DOHH2 (cell line): ENCODE measurements at regions not wholly inside any gene's neighbourhood (a gene's known extent, or its start where the extent isn't known, plus 50 kb on each side); places are given as distances from the start of the nearest gene placed in this dataset.
"Not testable (repeated sequence)": the region's sequence is repeated elsewhere in the genome, so short reads cannot be mapped to it uniquely, and the experiment has no call there.

ENCODE experiments used
- H3F3A ChIP-seq: fragments of 200-600 bp; sonication (generic), shearing (Covaris generic); 2 replicates; pipeline ENCODE4 v1.6.0; 2016; ENCODE audit warnings: antibody characterized with exemption, mild to moderate bottlenecking; ENCODE audit not compliant: control insufficient read depth, insufficient read depth
- H3K27ac ChIP-seq: fragments of 200-600 bp; sonication (generic); 2 replicates; pipeline ENCODE4 v1.5.1; 2014; ENCODE audit warnings: low read depth, mild to moderate bottlenecking, low read length, moderate library complexity
- H3K27me3 ChIP-seq: fragments of 200-600 bp; sonication (generic); 2 replicates; pipeline ENCODE4 v1.6.1; 2014; ENCODE audit warnings: mild to moderate bottlenecking, low read length, mixed read lengths; ENCODE audit not compliant: control insufficient read depth
- H3K36me3 ChIP-seq: fragments of 200-600 bp; sonication (generic); 2 replicates; pipeline ENCODE4 v1.6.1; 2014; ENCODE audit warnings: mild to moderate bottlenecking, low read length, moderate library complexity, mixed read lengths; ENCODE audit not compliant: control insufficient read depth
- H3K4me1 ChIP-seq: fragments of 200-600 bp; sonication (generic); 2 replicates; pipeline ENCODE4 v1.6.1; 2014; ENCODE audit warnings: mild to moderate bottlenecking, low read length, mixed read lengths; ENCODE audit not compliant: control insufficient read depth
- H3K4me2 ChIP-seq: fragments of 200-600 bp; sonication (generic); 2 replicates; pipeline ENCODE4 v1.6.0; 2014; ENCODE audit warnings: mild to moderate bottlenecking, low read length, moderate library complexity
- H3K4me3 ChIP-seq: fragments of 200-600 bp; sonication (generic); 2 replicates; pipeline ENCODE4 v1.5.1; 2014; ENCODE audit warnings: mild to moderate bottlenecking, low read length, mixed read lengths
- H3K79me2 ChIP-seq: fragments of 200-600 bp; sonication (generic); 2 replicates; pipeline ENCODE4 v1.6.1; 2014; ENCODE audit warnings: mild to moderate bottlenecking, low read length, mixed read lengths; ENCODE audit not compliant: control insufficient read depth
- H3K9me2 ChIP-seq: fragments of 200-600 bp; sonication (generic); replicated peaks from 2 replicates; pipeline ENCODE4 v1.6.1; 2014; ENCODE audit warnings: mild to moderate bottlenecking, low read length, mixed read lengths; ENCODE audit not compliant: control insufficient read depth
- H3K9me3 ChIP-seq: fragments of 200-600 bp; sonication (generic); 2 replicates; pipeline ENCODE4 v1.6.1; 2014; ENCODE audit warnings: antibody characterized with exemption, low read length, mixed read lengths; ENCODE audit not compliant: control insufficient read depth, insufficient read depth
- H4K20me1 ChIP-seq: fragments of 200-600 bp; sonication (generic); 2 replicates; pipeline ENCODE4 v1.6.0; 2014; ENCODE audit warnings: low read depth, mild to moderate bottlenecking, antibody characterized with exemption, low read length, moderate library complexity; ENCODE audit not compliant: control insufficient read depth, insufficient read depth
- CTCF ChIP-seq: fragments of 200-600 bp; sonication (generic); IDR thresholded peaks from one replicate; pipeline ENCODE4 v1.5.1; 2014; ENCODE audit warnings: antibody characterized with exemption, mild to moderate bottlenecking, low read depth, low read length; ENCODE audit not compliant: poor library complexity, severe bottlenecking
- EZH2phosphoT487 ChIP-seq: fragments of 200-600 bp; sonication (generic); IDR thresholded peaks from 2 replicates; pipeline ENCODE4 v1.6.1; 2017; ENCODE audit warnings: borderline replicate concordance, mild to moderate bottlenecking, antibody characterized with exemption, low read length, moderate library complexity, mixed read lengths

GRCh38 chr11:38115381-38115780 lies 1517.3 kb upstream of the RAG2 start:
- H4K20me1 ChIP-seq, H3F3A ChIP-seq, H3K4me1 ChIP-seq, H3K9me3 ChIP-seq, H3K79me2 ChIP-seq, H3K36me3 ChIP-seq, H3K27ac ChIP-seq, H3K4me3 ChIP-seq, H3K9me2 ChIP-seq, H3K27me3 ChIP-seq, H3K4me2 ChIP-seq: not testable (repeated sequence)

GRCh38 chr11:38100836-38101462 lies 1502.9 kb upstream of the RAG2 start:
- no peaks in the 10 kb centered on the region for H3K9me3 ChIP-seq
- no peaks in the 10 kb centered on the region for H3K9me2 ChIP-seq
- no peaks in the 10 kb centered on the region for H3K36me3 ChIP-seq
- no peak overlapping the region for H3K4me3 ChIP-seq
- H3F3A ChIP-seq = no peaks in the 10 kb centered on the region
- H3K79me2 ChIP-seq = no peaks in the 10 kb centered on the region
- no peak overlapping the region for H3K27ac ChIP-seq
- H3K27me3 ChIP-seq = no peaks in the 10 kb centered on the region
- no peaks in the 10 kb centered on the region for H3K4me1 ChIP-seq
- TF ChIP-seq EZH2phosphoT487 (no peak), CTCF (no peak)
- no peak overlapping the region for H3K4me2 ChIP-seq
- H4K20me1 ChIP-seq = no peaks in the 10 kb centered on the region

GRCh38 chr11:38095268-38095667 lies 1497.2 kb upstream of the RAG2 start:
- Histone ChIP-seq H3K4me1 (no peaks in the 10 kb centered on the region), H4K20me1 (no peaks in the 10 kb centered on the region), H3K4me2 (no peak overlapping the region), H3K79me2 (no peaks in the 10 kb centered on the region), H3K9me2 (no peaks in the 10 kb centered on the region), H3K9me3 (no peaks in the 10 kb centered on the region), H3K4me3 (no peak overlapping the region), H3K27me3 (no peaks in the 10 kb centered on the region), H3F3A (no peaks in the 10 kb centered on the region), H3K27ac (no peak overlapping the region), H3K36me3 (no peaks in the 10 kb centered on the region)
- TF ChIP-seq CTCF (no peak), EZH2phosphoT487 (no peak)

GRCh38 chr11:38089726-38090125 lies 1491.7 kb upstream of the RAG2 start:
- Histone ChIP-seq H3K4me2 (no peak overlapping the region), H3K4me3 (no peak overlapping the region), H3K36me3 (no peaks in the 10 kb centered on the region), H3F3A (no peaks in the 10 kb centered on the region), H3K4me1 (no peaks in the 10 kb centered on the region), H3K9me2 (no peaks in the 10 kb centered on the region), H3K79me2 (no peaks in the 10 kb centered on the region), H3K9me3 (no peaks in the 10 kb centered on the region), H3K27ac (no peak overlapping the region), H3K27me3 (no peaks in the 10 kb centered on the region), H4K20me1 (no peaks in the 10 kb centered on the region)
- TF ChIP-seq EZH2phosphoT487 = no peak
- no peak for TF ChIP-seq CTCF
